Transverse colon (tissue), 4 donors: ENCODE measurements at regions not wholly inside any gene's neighbourhood (a gene's known extent, or its start where the extent isn't known, plus 50 kb on each side); places are given as distances from the start of the nearest gene placed in this dataset.
"Not testable (repeated sequence)": the region's sequence is repeated elsewhere in the genome, so short reads cannot be mapped to it uniquely, and the experiment has no call there.

Experiments
- DNase-seq: peaks from one replicate; pipeline ENCODE4 v3.0.0-alpha.2; 2019
- H3K27ac ChIP-seq, 4 donors: fragments of 200-600 bp; sonication (generic); 2 replicates each; pipeline ENCODE4 v1.5.1; 2016 to 2018; ENCODE audit warnings: inconsistent platforms in 4 of 4
- H3K27me3 ChIP-seq: fragments of 200-600 bp; sonication (generic); 2 replicates; pipeline ENCODE4 v1.5.1; 2017; ENCODE audit warnings: inconsistent platforms
- H3K36me3 ChIP-seq, 4 donors: fragments of 200-600 bp; sonication (generic); 2 replicates each; pipeline ENCODE4 v1.5.1; 2017 to 2019; ENCODE audit warnings: inconsistent platforms in 4 of 4
- H3K4me1 ChIP-seq, 4 donors: fragments of 200-600 bp; sonication (generic); 2 replicates each; pipeline ENCODE4 v1.5.1; 2017 to 2020; ENCODE audit warnings: inconsistent platforms in 4 of 4
- H3K4me3 ChIP-seq, 4 donors: fragments of 200-600 bp; sonication (generic); 1 replicate in 1 of 4; 2 replicates in 3 of 4; pipeline versions ENCODE4 v1.5.1 to v1.6.1; 2017 to 2019; ENCODE audit warnings: inconsistent platforms in 4 of 4
- H3K9me3 ChIP-seq, 2 donors: fragments of 200-600 bp; sonication (generic); 2 replicates each; pipeline ENCODE4 v1.5.1; 2017 to 2019; ENCODE audit warnings: inconsistent platforms in 2 of 2
- CTCF ChIP-seq, 5 experiments: fragments of 200-600 bp in 3 of 5; fragments of 450-650 bp in 2 of 5; sonication (generic) in 3 of 5; IDR thresholded peaks; 1 replicate in 2 of 5; 2 replicates in 3 of 5; pipeline ENCODE4 v1.5.1; 2016 to 2017; ENCODE audit warnings: antibody characterized with exemption in 5 of 5, inconsistent platforms in 3 of 5, mild to moderate bottlenecking in 2 of 5, moderate library complexity in 1 of 5
- EP300 ChIP-seq: sonication (generic); formaldehyde crosslinking; IDR thresholded peaks from one replicate; pipeline ENCODE4 v1.6.1; 2017; ENCODE audit warnings: antibody characterized with exemption, low read depth
- POLR2A ChIP-seq: fragments of 450-650 bp; IDR thresholded peaks from one replicate; pipeline ENCODE4 v1.6.1; 2016; ENCODE audit warnings: antibody characterized with exemption, mild to moderate bottlenecking, moderate library complexity
- POLR2AphosphoS5 ChIP-seq, 3 donors: sonication (generic); formaldehyde crosslinking; IDR thresholded peaks; one replicate each; pipeline ENCODE4 v1.6.1; 2016; ENCODE audit warnings: antibody characterized with exemption in 3 of 3
- WGBS, 2 donors: methylation state at CpG; one replicate each; pipeline ENCODE4 v1.1.5; 2018; ENCODE audit warnings: low coverage in 1 of 2; 5-methylcytosine and 5-hydroxymethylcytosine counted together
- in situ Hi-C, 4 donors: fragments of 200-750 bp; cut with MboI; loops; one replicate each; pipeline versions ENCODE4 v1.15.0 to v1.15.1; 2017; ENCODE audit warnings: low sequenced_read_pairs in 3 of 4, low pct_ligation_motif_present in 1 of 4, low pct_unique_long_range_greater_than_20kb in 1 of 4
- intact Hi-C: fragments of 100-400 bp; cut with DNase I; formaldehyde crosslinking; loops from one replicate; pipeline ENCODE4 v1.15.1; 2023; ENCODE audit warnings: low total_unique reads

DNA sequence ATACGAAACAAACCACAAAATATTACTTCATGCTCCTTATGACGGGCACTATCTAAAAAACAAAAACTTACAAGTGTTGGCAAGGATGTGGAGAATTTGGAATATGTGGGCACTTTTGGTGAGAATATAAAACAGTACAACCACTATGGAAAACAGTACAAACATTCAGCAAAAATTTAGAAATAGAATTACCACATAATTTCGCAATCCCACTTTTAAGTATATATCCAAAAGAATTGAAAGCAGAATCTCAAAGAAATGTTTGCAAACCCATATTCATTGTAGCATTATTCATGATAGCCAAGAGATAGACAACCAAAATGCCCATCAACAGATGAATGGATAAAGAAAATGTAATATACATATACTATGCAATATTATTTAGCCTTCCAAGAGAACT, 1173.7 kb upstream of the PRR20A start:
- TF ChIP-seq POLR2A (no peak), POLR2AphosphoS5 (IDR thresholded peaks at IDR 0.05) (no peak), CTCF (IDR thresholded peaks at IDR 0.05) (no peak), EP300 (no peak)
- Histone ChIP-seq H3K9me3 (peaks cover under 1 to 9% of the 10 kb centered on the region in 2 donors), H3K27me3 (no peaks in the 10 kb centered on the region), H3K27ac (no peak overlapping the region), H3K4me3 (no peak overlapping the region), H3K4me1 (no peaks in the 10 kb centered on the region), H3K36me3 (no peaks in the 10 kb centered on the region)
- 91 to 92% methylated on average over 1 to 3 of the region's 3 CpGs for WGBS, 2 donors
- intact Hi-C loops: no loop called here
- in situ Hi-C loops: no loop called here
- no peak for DNase-seq

DNA sequence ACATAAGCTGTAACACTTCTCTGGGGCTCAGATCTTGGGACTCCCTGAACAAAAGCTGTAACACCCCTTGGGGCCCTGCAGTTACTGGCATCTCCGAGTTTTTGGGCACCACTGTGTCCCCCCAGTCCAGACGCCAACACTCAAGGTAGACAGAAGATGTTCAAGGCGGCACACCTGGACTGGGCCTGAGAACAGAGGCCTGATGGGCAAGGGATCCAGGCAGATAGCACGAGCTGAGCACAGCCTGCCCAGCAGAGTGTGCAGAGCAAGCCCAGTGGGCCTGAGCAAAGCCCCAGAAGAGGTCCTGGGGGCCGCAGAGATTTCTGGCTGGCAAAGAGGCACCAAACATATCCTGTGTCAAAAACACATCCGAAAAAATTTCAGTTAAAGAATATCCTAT, 1163.3 kb upstream of the PRR20A start:
- Histone ChIP-seq H3K36me3 (no peaks in the 10 kb centered on the region), H3K9me3 (peaks cover 0 to 4% of the 10 kb centered on the region in 2 donors), H3K27me3 (no peaks in the 10 kb centered on the region), H3K4me3 (no peak overlapping the region), H3K27ac (no peak overlapping the region), H3K4me1 (no peaks in the 10 kb centered on the region)
- in situ Hi-C loops (no loop called here), intact Hi-C loops (no loop called here)
- WGBS, 2 donors: 79 to 100% methylated on average over 2 to 6 of the region's 6 CpGs
- no peak for TF ChIP-seq EP300
- no peak for TF ChIP-seq CTCF (IDR thresholded peaks at IDR 0.05)
- TF ChIP-seq POLR2AphosphoS5 (IDR thresholded peaks at IDR 0.05): no peak
- TF ChIP-seq POLR2A: no peak
- no peak for DNase-seq

DNA sequence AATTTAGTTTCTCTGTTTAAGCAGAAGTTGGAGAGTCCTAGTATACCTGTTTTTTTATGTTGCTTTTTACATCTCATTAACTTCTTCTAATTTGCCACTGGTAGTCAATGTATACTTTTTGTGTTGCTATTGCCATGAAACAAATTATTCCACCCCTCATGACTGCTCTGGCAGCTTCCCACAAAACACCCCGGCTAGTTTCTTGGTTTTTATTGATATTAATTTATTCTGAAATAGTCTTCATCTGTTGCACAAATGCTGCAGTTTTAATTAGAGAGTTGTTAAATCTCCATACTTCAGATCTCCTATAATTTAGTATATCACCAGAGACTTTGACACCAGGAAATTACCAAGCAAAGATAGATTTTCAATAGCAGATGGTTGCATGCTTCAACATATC, 1159.3 kb upstream of the PRR20A start:
- in situ Hi-C loops: no loop called here
- TF ChIP-seq EP300 (no peak), CTCF (IDR thresholded peaks at IDR 0.05) (no peak), POLR2A (no peak), POLR2AphosphoS5 (IDR thresholded peaks at IDR 0.05) (no peak)
- DNase-seq: no peak
- no peaks in the 10 kb centered on the region for H3K27me3 ChIP-seq
- H3K4me3 ChIP-seq: no peak overlapping the region
- no peaks in the 10 kb centered on the region for H3K36me3 ChIP-seq
- intact Hi-C loops: no loop called here
- H3K27ac ChIP-seq: no peak overlapping the region
- WGBS, 2 donors: 83 to 87% methylated on average over 1 of the region's 1 CpG
- no peaks in the 10 kb centered on the region for H3K4me1 ChIP-seq
- peaks cover 0 to 4% of the 10 kb centered on the region in 2 donors for H3K9me3 ChIP-seq

- H3K4me3 ChIP-seq, H3K27ac ChIP-seq, H3K4me1 ChIP-seq, DNase-seq, H3K9me3 ChIP-seq, H3K36me3 ChIP-seq, H3K27me3 ChIP-seq, in situ Hi-C loops, intact Hi-C loops: not testable (repeated sequence)
- WGBS, 2 donors: 100% methylated on average over 2 of the region's 2 CpGs; no CpG with 5 or more reads in 1 of the 2 donors
Observed at GRCh38 chr13:55984026-55984425, 1156.7 kb upstream of the PRR20A start.

DNA sequence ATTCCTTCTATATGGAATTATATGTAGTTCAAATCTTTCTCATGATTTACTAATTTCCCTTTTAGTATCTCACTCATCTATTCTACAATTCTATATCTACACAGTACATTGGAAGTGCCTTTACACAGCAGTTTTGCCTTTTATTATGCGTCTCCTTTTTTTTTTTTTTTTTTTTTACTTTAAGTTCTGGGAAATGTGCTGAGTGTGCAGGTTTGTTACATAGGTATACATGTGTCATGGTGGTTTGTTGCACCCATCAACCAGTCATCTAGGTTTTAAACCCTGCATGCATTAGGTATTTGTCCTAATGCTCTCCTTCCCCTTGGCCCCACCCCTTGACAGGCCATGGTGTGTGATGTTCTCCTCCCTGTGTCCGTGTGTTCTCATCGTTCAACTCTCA, 1150.1 kb upstream of the PRR20A start:
- no peak for DNase-seq
- Histone ChIP-seq H3K36me3 (no peaks in the 10 kb centered on the region), H3K27ac (no peak overlapping the region), H3K27me3 (no peaks in the 10 kb centered on the region), H3K9me3 (peaks cover 0 to 3% of the 10 kb centered on the region in 2 donors), H3K4me3 (no peak overlapping the region), H3K4me1 (no peaks in the 10 kb centered on the region)
- intact Hi-C loops: no loop called here
- in situ Hi-C loops: no loop called here
- 93 to 96% methylated on average over 3 of the region's 3 CpGs for WGBS, 2 donors
- TF ChIP-seq CTCF (IDR thresholded peaks at IDR 0.05): no peak
- TF ChIP-seq POLR2AphosphoS5 (IDR thresholded peaks at IDR 0.05): no peak
- no peak for TF ChIP-seq EP300
- TF ChIP-seq POLR2A: no peak
